OCI-LY7 (cell line): ENCODE measurements at regions not wholly inside any gene's neighbourhood (a gene's known extent, or its start where the extent isn't known, plus 50 kb on each side); places are given as distances from the start of the nearest gene placed in this dataset.
A peak's percentile ranks its signal among the peaks of the same experiment; 100 is the strongest.

Experiments
- CTCF ChIP-seq: fragments of 200-600 bp; sonication (generic); conservative IDR thresholded peaks from 2 replicates; pipeline ENCODE4 v1.5.1; 2014; ENCODE audit warnings: mild to moderate bottlenecking, antibody characterized with exemption, low read length, moderate library complexity, mixed read lengths
- EZH2phosphoT487 ChIP-seq: fragments of 200-600 bp; sonication (generic); IDR thresholded peaks from 2 replicates; pipeline ENCODE4 v1.6.1; 2018; ENCODE audit warnings: low read depth, borderline replicate concordance, mild to moderate bottlenecking, mixed run types, antibody characterized with exemption, low read length, moderate library complexity, mixed read lengths

- peak; percentile 59 for TF ChIP-seq CTCF
- TF ChIP-seq EZH2phosphoT487, result no peak
Measured at GRCh38 chrX:151488677-151489076, 74.8 kb upstream of the PASD1 start.
